SK-N-SH treated with all-trans-retinoic acid at 6 μM for 48 hours (cell line): ENCODE measurements at regions not wholly inside any gene's neighbourhood (a gene's known extent, or its start where the extent isn't known, plus 50 kb on each side); places are given as distances from the start of the nearest gene placed in this dataset.

Experiments used
- ATAC-seq: fragments of 200-7000 bp; cut with Tn5 transposase; 3 replicates; pipeline ENCODE4 v1.9.1; 2020; ENCODE audit warnings: mild to moderate bottlenecking, moderate library complexity
- ARNTL ChIP-seq: fragments of 450-650 bp; formaldehyde crosslinking; IDR thresholded peaks from 2 replicates; pipeline ENCODE4 v1.5.0; 2020; ENCODE audit warnings: low read depth, mild to moderate bottlenecking, moderate library complexity, borderline replicate concordance
- CSDC2 ChIP-seq: fragments of 250-450 bp; sonication (Bioruptor Pico); IDR thresholded peaks from 2 replicates; pipeline ENCODE4 v1.5.0; 2020; ENCODE audit warnings: mild to moderate bottlenecking, moderate library complexity
- ESRRG ChIP-seq: fragments of 250-450 bp; sonication (Bioruptor Pico); IDR thresholded peaks from 2 replicates; pipeline ENCODE4 v1.6.1; 2021; ENCODE audit warnings: mild to moderate bottlenecking
- GLIS3 ChIP-seq: fragments of 250-450 bp; sonication (Bioruptor Pico); IDR thresholded peaks from 2 replicates; pipeline ENCODE4 v1.5.0; 2020; ENCODE audit warnings: mild to moderate bottlenecking, moderate library complexity
- ISL1 ChIP-seq: fragments of 250-450 bp; sonication (Bioruptor Pico); IDR thresholded peaks from 2 replicates; pipeline ENCODE4 v2.1.2; 2022; ENCODE audit warnings: mild to moderate bottlenecking, moderate library complexity
- OSR1 ChIP-seq: fragments of 250-450 bp; sonication (Bioruptor Pico); IDR thresholded peaks from 2 replicates; pipeline ENCODE4 v1.8.0; 2022; ENCODE audit warnings: moderate library complexity, mild to moderate bottlenecking, inconsistent platforms
- PPARA ChIP-seq: fragments of 250-450 bp; sonication (Bioruptor Pico); IDR thresholded peaks from 2 replicates; pipeline ENCODE4 v1.5.0; 2020; ENCODE audit warnings: mild to moderate bottlenecking, borderline replicate concordance
- RARB ChIP-seq: fragments of 250-450 bp; sonication (Bioruptor Pico); IDR thresholded peaks from 2 replicates; pipeline ENCODE4 v1.8.0; 2021; ENCODE audit warnings: mild to moderate bottlenecking, moderate library complexity
- SNAI2 ChIP-seq: fragments of 250-450 bp; sonication (Bioruptor Pico); IDR thresholded peaks from 2 replicates; pipeline ENCODE4 v1.5.0; 2020; ENCODE audit warnings: mild to moderate bottlenecking, moderate library complexity
- TCF4 ChIP-seq: fragments of 250-450 bp; sonication (Bioruptor Pico); IDR thresholded peaks from 2 replicates; pipeline ENCODE4 v1.8.0; 2021; ENCODE audit warnings: mild to moderate bottlenecking, moderate library complexity, borderline replicate concordance
- TOX ChIP-seq: fragments of 250-450 bp; sonication (Bioruptor Pico); IDR thresholded peaks from 2 replicates; pipeline ENCODE4 v1.8.0; 2021; ENCODE audit warnings: mild to moderate bottlenecking, moderate library complexity, borderline replicate concordance
- ZC3H10 ChIP-seq: fragments of 250-450 bp; sonication (Bioruptor Pico); IDR thresholded peaks from 2 replicates; pipeline ENCODE4 v1.5.1; 2021; ENCODE audit warnings: mild to moderate bottlenecking, moderate library complexity
- ZFP3 ChIP-seq: fragments of 250-450 bp; sonication (Bioruptor Pico); IDR thresholded peaks from 2 replicates; pipeline ENCODE4 v1.5.0; 2020; ENCODE audit warnings: mild to moderate bottlenecking, moderate library complexity
- ZFP30 ChIP-seq: fragments of 450-650 bp; formaldehyde crosslinking; IDR thresholded peaks from 2 replicates; pipeline ENCODE4 v1.5.0; 2022; ENCODE audit warnings: mild to moderate bottlenecking, moderate library complexity
- ZNF565 ChIP-seq: fragments of 450-650 bp; formaldehyde crosslinking; conservative IDR thresholded peaks from 2 replicates; pipeline ENCODE4 v1.5.0; 2020; ENCODE audit warnings: low read depth, mild to moderate bottlenecking, moderate library complexity
- ZNF70 ChIP-seq: fragments of 450-650 bp; formaldehyde crosslinking; IDR thresholded peaks from 2 replicates; pipeline ENCODE4 v1.5.0; 2020; ENCODE audit warnings: mild to moderate bottlenecking, moderate library complexity
- ZNF8 ChIP-seq: fragments of 450-650 bp; formaldehyde crosslinking; IDR thresholded peaks from 2 replicates; pipeline ENCODE4 v1.5.0; 2020; ENCODE audit warnings: mild to moderate bottlenecking, moderate library complexity
- TF ChIP-seq, protein P1 (sequence below): fragments of 250-450 bp; sonication (Bioruptor Pico); IDR thresholded peaks from 2 replicates; pipeline ENCODE4 v1.5.1; 2021; ENCODE audit warnings: mild to moderate bottlenecking, moderate library complexity
- TF ChIP-seq, protein P2 (sequence below): fragments of 250-450 bp; sonication (Bioruptor Pico); IDR thresholded peaks from 2 replicates; pipeline ENCODE4 v1.5.0; 2020; ENCODE audit warnings: mild to moderate bottlenecking, moderate library complexity
- TF ChIP-seq, protein P3 (sequence below): fragments of 250-450 bp; sonication (Bioruptor Pico); IDR thresholded peaks from 2 replicates; pipeline ENCODE4 v1.5.1; 2020; ENCODE audit warnings: low read depth, mild to moderate bottlenecking, moderate library complexity
- TF ChIP-seq, protein P4 (sequence below): fragments of 250-450 bp; sonication (Bioruptor Pico); IDR thresholded peaks from 2 replicates; pipeline ENCODE4 v1.8.0; 2021; ENCODE audit warnings: low read depth, mild to moderate bottlenecking, moderate library complexity, borderline replicate concordance
- TF ChIP-seq, protein P5 (sequence below): fragments of 250-450 bp; sonication (Bioruptor Pico); IDR thresholded peaks from 2 replicates; pipeline ENCODE4 v1.8.0; 2020; ENCODE audit warnings: mild to moderate bottlenecking, moderate library complexity, borderline replicate concordance

DNA sequence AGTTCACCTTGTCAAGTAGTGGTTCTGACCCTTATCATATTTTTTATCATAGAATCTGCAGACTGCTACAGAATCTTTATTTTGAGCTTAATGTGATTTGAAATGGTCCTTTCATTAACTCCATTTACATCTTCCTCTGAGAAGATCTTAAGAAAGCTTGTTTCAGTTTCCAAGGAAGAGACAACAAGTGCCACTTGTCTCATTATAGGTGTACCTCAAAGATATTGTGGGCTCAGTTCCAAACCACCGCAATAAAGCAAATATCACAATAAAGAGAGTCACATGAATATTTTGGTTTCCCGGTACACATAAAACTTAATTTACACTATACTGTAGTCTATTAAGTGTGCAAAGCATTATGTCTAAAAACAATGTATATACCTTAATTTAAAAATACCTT, 66.4 kb upstream of the ATXN1 start:
- no peak for TF ChIP-seq ZNF70
- TF ChIP-seq ZFP30 (CRISPR knock-in tag) = no peak
- no peak for TF ChIP-seq SNAI2
- no peak for TF ChIP-seq PPARA
- no peak for TF ChIP-seq GLIS3 (CRISPR knock-in tag)
- no peak for TF ChIP-seq ZC3H10 (CRISPR knock-in tag)
- TF ChIP-seq TOX = no peak
- TF ChIP-seq ZNF565 = no peak
- TF ChIP-seq, protein P1, sequence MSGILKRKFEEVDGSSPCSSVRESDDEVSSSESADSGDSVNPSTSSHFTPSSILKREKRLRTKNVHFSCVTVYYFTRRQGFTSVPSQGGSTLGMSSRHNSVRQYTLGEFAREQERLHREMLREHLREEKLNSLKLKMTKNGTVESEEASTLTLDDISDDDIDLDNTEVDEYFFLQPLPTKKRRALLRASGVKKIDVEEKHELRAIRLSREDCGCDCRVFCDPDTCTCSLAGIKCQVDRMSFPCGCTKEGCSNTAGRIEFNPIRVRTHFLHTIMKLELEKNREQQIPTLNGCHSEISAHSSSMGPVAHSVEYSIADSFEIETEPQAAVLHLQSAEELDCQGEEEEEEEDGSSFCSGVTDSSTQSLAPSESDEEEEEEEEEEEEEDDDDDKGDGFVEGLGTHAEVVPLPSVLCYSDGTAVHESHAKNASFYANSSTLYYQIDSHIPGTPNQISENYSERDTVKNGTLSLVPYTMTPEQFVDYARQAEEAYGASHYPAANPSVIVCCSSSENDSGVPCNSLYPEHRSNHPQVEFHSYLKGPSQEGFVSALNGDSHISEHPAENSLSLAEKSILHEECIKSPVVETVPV = no peak
- no peak for TF ChIP-seq ISL1
- TF ChIP-seq RARB = no peak
- ATAC-seq = no peak

DNA sequence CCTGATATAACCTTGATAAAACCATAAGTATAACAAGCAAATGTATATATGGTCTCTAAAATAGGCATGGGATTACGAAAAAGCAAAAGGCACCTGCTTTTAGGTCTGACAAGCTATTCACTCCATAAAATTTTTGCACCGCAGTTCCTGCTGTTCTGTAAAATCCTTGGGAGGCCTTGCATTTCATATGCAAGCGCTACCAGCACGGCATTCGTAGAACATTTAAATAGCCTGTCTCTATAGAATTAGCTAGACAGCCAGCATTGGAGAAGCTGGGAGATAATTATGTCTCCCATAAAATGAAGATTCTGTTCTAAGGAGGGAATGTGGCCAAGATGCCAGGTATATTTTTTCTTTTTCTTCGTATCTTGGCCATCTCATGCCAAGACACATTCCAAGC, 64.5 kb upstream of the ATXN1 start:
- no peak for ATAC-seq
- no peak for TF ChIP-seq ZFP30 (CRISPR knock-in tag)
- TF ChIP-seq ZNF565 = no peak
- no peak for TF ChIP-seq ZNF8 (CRISPR knock-in tag)
- TF ChIP-seq ARNTL (CRISPR knock-in tag) = no peak
- TF ChIP-seq CSDC2 (CRISPR knock-in tag) = no peak
- TF ChIP-seq GLIS3 (CRISPR knock-in tag) = no peak
- TF ChIP-seq TCF4 (CRISPR knock-in tag) = no peak
- TF ChIP-seq PPARA = no peak
- TF ChIP-seq ZFP3 (CRISPR knock-in tag) = no peak
- TF ChIP-seq, protein P2, sequence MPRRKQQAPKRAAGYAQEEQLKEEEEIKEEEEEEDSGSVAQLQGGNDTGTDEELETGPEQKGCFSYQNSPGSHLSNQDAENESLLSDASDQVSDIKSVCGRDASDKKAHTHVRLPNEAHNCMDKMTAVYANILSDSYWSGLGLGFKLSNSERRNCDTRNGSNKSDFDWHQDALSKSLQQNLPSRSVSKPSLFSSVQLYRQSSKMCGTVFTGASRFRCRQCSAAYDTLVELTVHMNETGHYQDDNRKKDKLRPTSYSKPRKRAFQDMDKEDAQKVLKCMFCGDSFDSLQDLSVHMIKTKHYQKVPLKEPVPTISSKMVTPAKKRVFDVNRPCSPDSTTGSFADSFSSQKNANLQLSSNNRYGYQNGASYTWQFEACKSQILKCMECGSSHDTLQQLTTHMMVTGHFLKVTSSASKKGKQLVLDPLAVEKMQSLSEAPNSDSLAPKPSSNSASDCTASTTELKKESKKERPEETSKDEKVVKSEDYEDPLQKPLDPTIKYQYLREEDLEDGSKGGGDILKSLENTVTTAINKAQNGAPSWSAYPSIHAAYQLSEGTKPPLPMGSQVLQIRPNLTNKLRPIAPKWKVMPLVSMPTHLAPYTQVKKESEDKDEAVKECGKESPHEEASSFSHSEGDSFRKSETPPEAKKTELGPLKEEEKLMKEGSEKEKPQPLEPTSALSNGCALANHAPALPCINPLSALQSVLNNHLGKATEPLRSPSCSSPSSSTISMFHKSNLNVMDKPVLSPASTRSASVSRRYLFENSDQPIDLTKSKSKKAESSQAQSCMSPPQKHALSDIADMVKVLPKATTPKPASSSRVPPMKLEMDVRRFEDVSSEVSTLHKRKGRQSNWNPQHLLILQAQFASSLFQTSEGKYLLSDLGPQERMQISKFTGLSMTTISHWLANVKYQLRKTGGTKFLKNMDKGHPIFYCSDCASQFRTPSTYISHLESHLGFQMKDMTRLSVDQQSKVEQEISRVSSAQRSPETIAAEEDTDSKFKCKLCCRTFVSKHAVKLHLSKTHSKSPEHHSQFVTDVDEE (CRISPR knock-in tag) = no peak
- TF ChIP-seq, protein P3, sequence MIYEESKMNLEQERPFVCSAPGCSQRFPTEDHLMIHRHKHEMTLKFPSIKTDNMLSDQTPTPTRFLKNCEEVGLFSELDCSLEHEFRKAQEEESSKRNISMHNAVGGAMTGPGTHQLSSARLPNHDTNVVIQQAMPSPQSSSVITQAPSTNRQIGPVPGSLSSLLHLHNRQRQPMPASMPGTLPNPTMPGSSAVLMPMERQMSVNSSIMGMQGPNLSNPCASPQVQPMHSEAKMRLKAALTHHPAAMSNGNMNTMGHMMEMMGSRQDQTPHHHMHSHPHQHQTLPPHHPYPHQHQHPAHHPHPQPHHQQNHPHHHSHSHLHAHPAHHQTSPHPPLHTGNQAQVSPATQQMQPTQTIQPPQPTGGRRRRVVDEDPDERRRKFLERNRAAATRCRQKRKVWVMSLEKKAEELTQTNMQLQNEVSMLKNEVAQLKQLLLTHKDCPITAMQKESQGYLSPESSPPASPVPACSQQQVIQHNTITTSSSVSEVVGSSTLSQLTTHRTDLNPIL (CRISPR knock-in tag) = no peak

DNA sequence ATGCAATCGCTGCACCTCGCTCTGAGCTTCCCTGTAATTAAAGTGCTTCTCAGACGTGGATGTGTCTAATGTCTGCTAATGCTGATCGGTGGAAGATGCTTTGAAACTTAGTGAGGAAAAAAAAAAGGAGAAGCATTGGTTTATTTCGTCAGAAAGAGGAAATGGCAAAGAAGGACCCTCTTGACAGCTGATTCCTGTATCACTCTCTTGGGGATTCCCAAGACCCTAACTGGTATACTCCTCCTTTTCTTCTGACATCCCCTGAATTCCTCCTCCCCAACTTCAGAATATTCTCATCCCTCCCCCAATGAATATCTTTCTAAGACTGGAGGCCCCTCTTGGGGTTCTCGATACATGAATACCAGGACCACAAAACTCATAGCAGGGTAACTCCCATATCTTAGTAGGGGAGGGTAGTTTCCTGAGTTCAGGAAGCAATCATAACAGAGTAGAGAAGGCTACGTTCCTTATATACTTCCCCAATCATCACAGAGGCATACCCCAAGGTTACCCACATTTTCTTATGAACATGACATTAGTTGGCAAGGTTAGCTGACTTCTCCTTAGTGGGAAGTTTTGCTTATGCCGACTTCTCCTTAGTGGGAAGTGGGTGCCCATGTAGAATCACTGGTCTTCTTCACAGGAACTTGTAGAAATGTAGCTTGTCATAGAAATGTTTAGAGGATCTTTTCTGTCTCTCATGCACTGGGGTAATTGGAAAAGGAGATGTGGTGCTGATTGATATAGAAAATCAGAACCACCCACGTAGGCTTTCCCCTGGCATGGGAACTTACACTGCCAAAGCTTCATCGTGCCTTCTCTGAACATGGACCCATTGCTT, 63.8 kb upstream of the ATXN1 start:
- no peak for ATAC-seq
- TF ChIP-seq ZFP30 (CRISPR knock-in tag) = no peak
- no peak for TF ChIP-seq ARNTL (CRISPR knock-in tag)
- TF ChIP-seq, protein P4, sequence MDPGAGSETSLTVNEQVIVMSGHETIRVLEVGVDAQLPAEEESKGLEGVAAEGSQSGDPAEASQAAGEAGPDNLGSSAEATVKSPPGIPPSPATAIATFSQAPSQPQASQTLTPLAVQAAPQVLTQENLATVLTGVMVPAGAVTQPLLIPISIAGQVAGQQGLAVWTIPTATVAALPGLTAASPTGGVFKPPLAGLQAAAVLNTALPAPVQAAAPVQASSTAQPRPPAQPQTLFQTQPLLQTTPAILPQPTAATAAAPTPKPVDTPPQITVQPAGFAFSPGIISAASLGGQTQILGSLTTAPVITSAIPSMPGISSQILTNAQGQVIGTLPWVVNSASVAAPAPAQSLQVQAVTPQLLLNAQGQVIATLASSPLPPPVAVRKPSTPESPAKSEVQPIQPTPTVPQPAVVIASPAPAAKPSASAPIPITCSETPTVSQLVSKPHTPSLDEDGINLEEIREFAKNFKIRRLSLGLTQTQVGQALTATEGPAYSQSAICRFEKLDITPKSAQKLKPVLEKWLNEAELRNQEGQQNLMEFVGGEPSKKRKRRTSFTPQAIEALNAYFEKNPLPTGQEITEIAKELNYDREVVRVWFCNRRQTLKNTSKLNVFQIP (CRISPR knock-in tag) = no peak
- no peak for TF ChIP-seq CSDC2 (CRISPR knock-in tag)
- TF ChIP-seq, protein P3 (CRISPR knock-in tag) = no peak
- TF ChIP-seq ISL1 = no peak
- TF ChIP-seq TOX = no peak
- TF ChIP-seq SNAI2 = no peak
- TF ChIP-seq ESRRG (CRISPR knock-in tag) = no peak
- no peak for TF ChIP-seq ZC3H10 (CRISPR knock-in tag)
- TF ChIP-seq, protein P5, sequence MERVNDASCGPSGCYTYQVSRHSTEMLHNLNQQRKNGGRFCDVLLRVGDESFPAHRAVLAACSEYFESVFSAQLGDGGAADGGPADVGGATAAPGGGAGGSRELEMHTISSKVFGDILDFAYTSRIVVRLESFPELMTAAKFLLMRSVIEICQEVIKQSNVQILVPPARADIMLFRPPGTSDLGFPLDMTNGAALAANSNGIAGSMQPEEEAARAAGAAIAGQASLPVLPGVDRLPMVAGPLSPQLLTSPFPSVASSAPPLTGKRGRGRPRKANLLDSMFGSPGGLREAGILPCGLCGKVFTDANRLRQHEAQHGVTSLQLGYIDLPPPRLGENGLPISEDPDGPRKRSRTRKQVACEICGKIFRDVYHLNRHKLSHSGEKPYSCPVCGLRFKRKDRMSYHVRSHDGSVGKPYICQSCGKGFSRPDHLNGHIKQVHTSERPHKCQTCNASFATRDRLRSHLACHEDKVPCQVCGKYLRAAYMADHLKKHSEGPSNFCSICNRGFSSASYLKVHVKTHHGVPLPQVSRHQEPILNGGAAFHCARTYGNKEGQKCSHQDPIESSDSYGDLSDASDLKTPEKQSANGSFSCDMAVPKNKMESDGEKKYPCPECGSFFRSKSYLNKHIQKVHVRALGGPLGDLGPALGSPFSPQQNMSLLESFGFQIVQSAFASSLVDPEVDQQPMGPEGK (CRISPR knock-in tag) = no peak
- TF ChIP-seq OSR1 (CRISPR knock-in tag) = no peak
- TF ChIP-seq, protein P2 (CRISPR knock-in tag) = no peak
- TF ChIP-seq ZNF565 = no peak
- no peak for TF ChIP-seq PPARA
